Activated CD8-positive, alpha-beta T cell treated with anti-CD3 and anti-CD28 coated beads, Interleukin-2, amount 10 ng/mL, durations not matched to agents 7 days and 5 days (primary cell): ENCODE measurements at regions not wholly inside any gene's neighbourhood (a gene's known extent, or its start where the extent isn't known, plus 50 kb on each side); places are given as distances from the start of the nearest gene placed in this dataset.
A peak's percentile ranks its signal among the peaks of the same experiment; 100 is the strongest.
"Not testable (repeated sequence)": the region's sequence is repeated elsewhere in the genome, so short reads cannot be mapped to it uniquely, and the experiment has no call there.

Experiments
- ATAC-seq: fragments of 150-1000 bp; cut with Tn5 transposase; one replicate; pipeline ENCODE4 v1.10.0; 2021; ENCODE audit warnings: moderate library complexity
- CTCF ChIA-PET: fragments of 350-600 bp; sonication (Branson Sonifier 250); formaldehyde crosslinking; loops from one replicate; lab custom pipeline; 2021; ENCODE audit warnings: antibody characterized with exemption; lab: Charles Lee
- POLR2A ChIA-PET: fragments of 350-600 bp; sonication (Branson Sonifier 250); formaldehyde crosslinking; loops from one replicate; lab custom pipeline; 2021; ENCODE audit warnings: antibody characterized with exemption; lab: Charles Lee
- DNase-seq: peaks from one replicate; pipeline ENCODE4 v3.0.0-alpha.2; 2020
- H3K27ac Mint-ChIP-seq: one replicate; pipeline ENCODE4 v1.8.0; 2021; ENCODE audit warnings: mild to moderate bottlenecking, mixed read lengths
- H3K27me3 Mint-ChIP-seq: one replicate; pipeline ENCODE4 v1.8.0; 2021; ENCODE audit warnings: low read depth, mixed read lengths
- H3K36me3 Mint-ChIP-seq: one replicate; pipeline ENCODE4 v1.8.0; 2021; ENCODE audit warnings: low read depth, mixed read lengths
- H3K4me1 Mint-ChIP-seq: one replicate; pipeline ENCODE4 v1.8.0; 2021; ENCODE audit warnings: low read depth, mixed read lengths
- H3K4me3 Mint-ChIP-seq: one replicate; pipeline ENCODE4 v1.8.0; 2021; ENCODE audit warnings: mild to moderate bottlenecking, mixed read lengths
- H3K9me3 Mint-ChIP-seq: one replicate; pipeline ENCODE4 v1.8.0; 2022; ENCODE audit warnings: mixed read lengths; ENCODE audit not compliant: insufficient read depth

DNA sequence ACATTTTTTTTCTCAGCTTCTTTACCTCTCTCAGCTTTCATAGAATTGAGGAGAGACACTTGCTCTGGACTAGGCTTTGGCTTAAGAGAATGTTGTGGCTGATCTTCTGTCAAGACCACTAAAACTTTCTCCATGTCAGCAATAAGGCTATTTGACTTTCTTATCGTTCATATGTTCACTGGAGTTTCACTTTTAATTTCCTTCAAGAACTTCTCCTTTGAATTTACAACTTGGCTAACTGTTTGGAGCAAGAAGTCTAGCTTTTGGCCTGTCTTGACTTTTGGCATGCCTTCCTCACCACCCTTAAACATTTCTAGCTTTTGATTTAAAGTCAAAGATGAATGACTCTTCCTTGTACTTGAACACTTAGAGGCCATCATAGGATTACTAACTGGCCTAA, 104.4 kb upstream of the SLC39A10 start:
- no peaks in the 10 kb centered on the region for H3K27me3 Mint-ChIP-seq
- peak overlapping the region; percentile 81 for H3K27ac Mint-ChIP-seq
- H3K9me3 Mint-ChIP-seq = peaks cover 15% of the 10 kb centered on the region
- H3K4me1 Mint-ChIP-seq = peaks cover 70% of the 10 kb centered on the region
- peaks cover 64% of the 10 kb centered on the region for H3K36me3 Mint-ChIP-seq
- DNase-seq = no peak
- ChIA-PET POLR2A (interaction anchor here (0.7 to 2.7 kb wide), 5 partner anchors 10 to 105 kb away, joined by 3 to 14 read pairs (median 5); partner anchors contain the start of gene SLC39A10), CTCF (interaction anchor here (0.6 to 2.3 kb wide), 6 partner anchors 9 to 108 kb away, joined by 3 to 10 read pairs (median 4); no protein-coding TSS in a partner anchor)
- peak overlapping the region; percentile 57 for H3K4me3 Mint-ChIP-seq
- ATAC-seq = peak; percentile 22

DNA sequence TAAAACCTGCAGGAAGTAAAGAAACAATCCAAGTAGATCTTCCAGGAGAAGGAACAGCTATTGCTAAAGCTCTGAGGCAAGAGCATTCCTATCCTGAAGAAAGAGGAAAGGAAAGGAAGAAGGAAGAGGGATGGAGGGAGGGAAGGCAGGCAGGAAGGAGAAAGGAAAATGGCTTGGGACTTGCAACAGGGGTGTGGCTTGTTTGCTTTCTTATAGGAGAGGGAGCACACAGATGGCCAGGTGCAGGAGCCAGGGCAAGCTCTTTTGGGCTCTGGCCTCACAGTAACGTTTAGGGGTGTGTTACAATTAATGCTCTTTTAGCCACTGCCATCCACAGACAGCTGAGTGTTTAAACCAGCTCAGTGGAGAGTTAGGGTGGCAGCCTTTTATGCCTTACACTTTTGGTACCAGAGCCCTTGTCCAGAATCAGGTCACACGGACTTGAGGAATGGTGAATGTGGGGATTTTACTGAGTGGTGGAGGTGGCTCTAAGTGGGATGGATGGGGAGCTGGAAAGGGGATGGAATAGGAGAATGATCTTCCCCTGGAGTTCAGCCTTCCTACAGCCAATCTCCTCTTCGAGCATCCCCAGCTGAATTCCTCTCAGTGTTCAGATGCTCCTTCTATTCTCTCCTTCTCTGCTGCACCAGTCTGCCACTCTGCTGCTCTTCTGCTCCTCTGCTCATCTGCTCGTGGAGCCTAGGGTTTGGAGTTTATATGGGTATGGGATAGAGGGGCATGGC, 108.7 kb upstream of the SLC39A10 start:
- Mint-ChIP-seq H3K27ac (peak overlapping the region; percentile 60), H3K36me3 (peaks cover 63% of the 10 kb centered on the region), H3K4me3 (no peak overlapping the region), H3K9me3 (peaks cover 15% of the 10 kb centered on the region), H3K4me1 (peaks cover 70% of the 10 kb centered on the region), H3K27me3 (no peaks in the 10 kb centered on the region)
- ChIA-PET CTCF (interaction anchor here (1.2 kb wide), 1 partner anchor 112 kb away, joined by 7 read pairs; no protein-coding TSS in a partner anchor), POLR2A (interaction anchor here (1.4 to 1.9 kb wide), 3 partner anchors 11 to 108 kb away, joined by 4 to 8 read pairs (median 5); partner anchors contain the start of gene SLC39A10)
- no peak for DNase-seq
- ATAC-seq = no peak

DNA sequence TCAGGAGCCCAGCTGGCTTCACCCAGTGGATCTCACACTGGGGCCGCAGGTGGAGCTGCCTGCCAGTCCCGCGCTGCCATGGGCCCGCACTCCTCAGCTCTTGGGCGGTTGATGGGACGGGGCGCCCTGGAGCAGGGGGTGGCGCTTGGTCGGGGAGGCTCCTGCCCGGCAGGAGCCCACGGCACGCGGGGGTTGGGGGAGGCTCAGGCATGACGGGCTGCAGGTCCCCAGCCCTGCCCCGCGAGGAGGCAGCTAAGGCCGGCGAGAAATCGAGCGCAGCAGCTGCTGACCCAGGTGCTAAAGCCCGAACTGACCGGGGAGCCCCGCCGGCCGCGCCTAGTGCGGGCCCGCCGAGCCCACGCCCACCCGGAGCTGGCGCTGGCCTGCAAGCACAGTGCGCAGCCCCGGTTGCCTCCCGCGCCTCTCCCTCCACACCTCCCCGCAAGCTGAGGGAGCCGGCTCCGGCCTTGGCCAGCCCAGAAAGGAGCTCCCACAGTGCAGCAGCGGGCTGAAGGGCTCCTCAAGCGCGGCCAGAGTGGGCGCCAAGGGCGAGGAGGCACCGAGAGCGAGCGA, 109.7 kb upstream of the SLC39A10 start:
- H3K36me3 Mint-ChIP-seq = peaks cover 61% of the 10 kb centered on the region
- not testable (repeated sequence) for H3K27me3 Mint-ChIP-seq, H3K4me3 Mint-ChIP-seq, H3K27ac Mint-ChIP-seq, ATAC-seq, DNase-seq
- H3K4me1 Mint-ChIP-seq = peaks cover 70% of the 10 kb centered on the region
- POLR2A ChIA-PET = interaction anchor here (0.8 to 1.9 kb wide), 5 partner anchors 11 to 109 kb away, joined by 3 to 8 read pairs (median 4); partner anchors contain the start of gene SLC39A10
- H3K9me3 Mint-ChIP-seq = peaks cover 15% of the 10 kb centered on the region
- CTCF ChIA-PET = interaction anchor here (0.9 to 1.7 kb wide), 3 partner anchors 10 to 112 kb away, joined by 3 to 5 read pairs (median 3); no protein-coding TSS in a partner anchor

DNA sequence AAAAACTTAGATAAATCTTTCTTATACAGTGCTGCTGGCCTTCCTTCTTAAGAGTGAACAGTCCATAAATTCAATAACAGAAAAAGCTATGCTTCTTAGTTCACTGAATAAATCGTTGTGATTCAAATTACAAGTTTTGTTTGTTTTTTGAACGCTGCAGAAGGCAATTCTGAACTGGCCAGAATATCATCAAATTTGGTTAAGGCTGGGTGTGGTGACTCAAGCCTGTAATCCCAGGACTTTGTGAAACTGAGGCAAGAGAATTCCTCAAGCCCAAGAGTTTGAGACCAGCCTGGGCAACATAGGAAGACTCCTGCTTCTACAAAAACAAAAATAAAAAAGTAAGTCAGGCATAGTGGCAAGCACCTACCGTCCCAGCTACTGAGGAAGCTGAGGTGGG, 111.2 kb upstream of the SLC39A10 start:
- CTCF ChIA-PET = interaction anchor here (1.7 kb wide), 1 partner anchor 8 kb away, joined by 5 read pairs; no protein-coding TSS in a partner anchor
- H3K4me3 Mint-ChIP-seq = no peak overlapping the region

DNA sequence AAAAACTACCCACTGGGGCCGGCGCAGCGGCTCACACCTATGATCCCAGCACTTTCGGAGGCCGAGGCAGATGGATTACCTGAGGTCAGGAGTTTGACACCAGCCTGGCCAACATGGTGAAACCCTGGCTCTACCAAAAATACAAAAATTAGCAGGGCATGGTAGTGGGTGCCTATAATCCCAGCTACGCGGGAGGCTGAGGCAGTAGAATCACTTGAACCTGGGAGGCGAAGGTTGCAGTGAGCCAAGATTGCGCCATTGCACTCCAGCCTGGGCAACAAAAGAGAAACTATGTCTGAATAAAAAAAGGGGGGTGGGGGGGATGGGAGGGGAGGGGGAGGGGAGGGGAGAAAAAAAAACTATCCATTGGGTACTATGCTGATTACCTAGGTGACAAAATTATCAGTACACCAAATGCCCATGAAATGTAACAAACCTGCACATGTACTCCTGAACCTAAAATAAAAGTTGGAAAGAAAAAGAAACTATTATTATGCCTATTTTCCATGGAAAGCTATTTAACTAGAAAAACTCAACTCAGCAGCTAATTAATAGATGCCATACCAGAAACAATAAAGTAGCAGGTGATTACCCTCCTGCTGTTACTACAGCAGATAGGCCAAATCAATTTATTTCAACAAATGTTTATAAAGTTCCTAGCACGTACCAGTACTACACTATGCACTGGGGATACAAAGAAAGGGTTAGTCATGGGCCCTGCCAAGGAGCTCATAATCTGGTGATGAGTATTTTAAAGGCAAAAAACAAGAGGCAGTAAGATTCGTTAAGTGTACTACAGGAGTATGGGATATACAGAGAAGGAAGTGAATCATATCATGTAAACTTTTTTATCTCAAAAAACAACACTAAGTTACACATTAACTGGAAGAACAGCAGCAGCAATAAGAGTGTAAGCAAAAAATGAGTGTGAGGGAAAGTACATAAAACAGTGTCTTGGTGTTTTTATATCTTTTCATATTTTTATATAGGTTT, 112.8 kb upstream of the SLC39A10 start:
- H3K36me3 Mint-ChIP-seq = peaks cover 63% of the 10 kb centered on the region
- no peaks in the 10 kb centered on the region for H3K27me3 Mint-ChIP-seq
- CTCF ChIA-PET = interaction anchor here (0.9 to 2.2 kb wide), 10 partner anchors 9 to 523 kb away, joined by 3 to 16 read pairs (median 4); partner anchors contain the start of gene SLC39A10
- H3K27ac Mint-ChIP-seq = peak overlapping the region; percentile 88
- POLR2A ChIA-PET = interaction anchor here (0.9 to 4.2 kb wide), 8 partner anchors 8 to 115 kb away, joined by 3 to 40 read pairs (median 6); partner anchors contain the start of gene SLC39A10
- no peak overlapping the region for H3K4me3 Mint-ChIP-seq
- peaks cover 23% of the 10 kb centered on the region for H3K9me3 Mint-ChIP-seq
- H3K4me1 Mint-ChIP-seq = peaks cover 71% of the 10 kb centered on the region
- ATAC-seq (no peak), DNase-seq (no peak)

More for the DNA sequence above, 111.2 kb upstream of the SLC39A10 start:
- DNase-seq (no peak), ATAC-seq (no peak)
- Mint-ChIP-seq H3K27me3 (no peaks in the 10 kb centered on the region), H3K4me1 (peaks cover 70% of the 10 kb centered on the region), H3K36me3 (peaks cover 61% of the 10 kb centered on the region), H3K27ac (no peak overlapping the region), H3K9me3 (peaks cover 23% of the 10 kb centered on the region)
- POLR2A ChIA-PET = interaction anchor here (0.6 to 3.2 kb wide), 4 partner anchors 10 to 112 kb away, joined by 3 to 17 read pairs (median 4); partner anchors contain the start of gene SLC39A10

DNA sequence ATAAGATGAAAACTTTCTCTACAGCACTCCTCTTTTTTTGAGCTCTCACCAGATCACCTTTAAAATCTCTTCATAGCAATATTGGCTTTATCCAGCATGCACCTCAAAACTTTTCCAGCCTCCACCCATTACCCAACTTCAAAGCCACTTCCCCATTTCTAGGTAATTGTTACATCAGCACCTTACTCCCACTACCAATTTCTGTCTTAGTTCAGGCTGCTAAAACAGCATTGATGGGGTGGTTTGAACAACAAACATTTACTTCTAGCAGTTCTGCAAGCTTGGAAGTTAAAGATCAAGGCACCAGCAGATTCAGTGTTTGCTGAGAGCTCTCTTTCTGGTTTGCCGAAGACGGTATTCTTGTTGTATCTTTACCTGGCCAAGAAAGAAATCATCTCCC, 114.0 kb upstream of the SLC39A10 start:
- peak overlapping the region; percentile 83 for H3K27ac Mint-ChIP-seq
- peaks cover 63% of the 10 kb centered on the region for H3K36me3 Mint-ChIP-seq
- H3K27me3 Mint-ChIP-seq = no peaks in the 10 kb centered on the region
- POLR2A ChIA-PET = interaction anchor here (0.8 to 4.2 kb wide), 9 partner anchors 9 to 117 kb away, joined by 3 to 40 read pairs (median 6); partner anchors contain the start of gene SLC39A10
- peak overlapping the region; percentile 9 for H3K4me3 Mint-ChIP-seq
- DNase-seq (peak; percentile 49), ATAC-seq (peak; percentile 52)
- CTCF ChIA-PET = interaction anchor here (1.0 to 2.2 kb wide), 6 partner anchors 9 to 525 kb away, joined by 3 to 16 read pairs (median 4); no protein-coding TSS in a partner anchor
- peaks cover 14% of the 10 kb centered on the region for H3K9me3 Mint-ChIP-seq
- H3K4me1 Mint-ChIP-seq = peaks cover 72% of the 10 kb centered on the region

DNA sequence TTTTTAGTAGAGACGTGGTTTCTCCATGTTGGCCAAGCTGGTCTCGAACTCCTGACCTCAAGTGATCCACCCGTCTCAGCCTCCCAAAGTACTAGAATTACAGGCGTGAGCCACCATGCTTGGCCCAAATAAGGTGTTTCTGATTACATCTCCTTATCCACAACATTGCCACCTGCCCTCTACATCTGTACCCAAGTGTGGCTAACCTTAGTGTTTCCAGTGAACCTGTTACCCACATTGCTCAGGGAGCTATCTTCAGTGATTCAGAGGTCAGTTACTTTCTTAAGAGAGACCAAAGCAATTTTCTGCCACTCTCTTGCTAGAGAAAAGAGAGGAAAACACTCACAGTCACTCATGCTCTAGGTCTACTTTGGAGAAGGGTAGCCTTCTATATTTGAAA, 115.0 kb upstream of the SLC39A10 start:
- Mint-ChIP-seq H3K36me3 (peaks cover 71% of the 10 kb centered on the region), H3K4me1 (peaks cover 80% of the 10 kb centered on the region), H3K4me3 (no peak overlapping the region), H3K27ac (peak overlapping the region; percentile 82), H3K27me3 (no peaks in the 10 kb centered on the region), H3K9me3 (peaks cover 13% of the 10 kb centered on the region)
- CTCF ChIA-PET = interaction anchor here (0.8 to 1.9 kb wide), 8 partner anchors 8 to 226 kb away, joined by 3 to 13 read pairs (median 4); no protein-coding TSS in a partner anchor
- ATAC-seq (peak; percentile 38), DNase-seq (no peak)
- POLR2A ChIA-PET = interaction anchor here (1.2 to 4.2 kb wide), 5 partner anchors 9 to 118 kb away, joined by 5 to 40 read pairs (median 6); partner anchors contain the start of gene SLC39A10

DNA sequence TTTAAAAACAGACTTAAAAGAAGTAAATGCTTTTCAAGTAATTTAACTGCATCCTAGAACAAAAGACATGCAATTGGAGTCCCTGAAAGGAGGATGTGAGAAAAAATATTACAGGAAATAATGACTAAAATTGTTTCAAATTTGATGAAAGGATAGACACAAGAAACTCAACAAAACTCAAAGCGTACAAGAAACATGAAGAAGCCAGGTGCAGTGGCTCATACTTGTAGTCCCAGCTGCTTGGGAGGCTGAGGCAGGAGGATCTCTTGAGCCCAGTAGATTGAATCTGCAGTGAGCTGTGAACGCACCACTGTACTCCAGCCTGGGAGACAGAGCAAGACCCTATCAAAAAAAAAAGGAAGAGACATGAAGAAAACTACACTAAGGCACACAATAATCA, 118.1 kb upstream of the SLC39A10 start:
- no peaks in the 10 kb centered on the region for H3K27me3 Mint-ChIP-seq
- no peak overlapping the region for H3K4me3 Mint-ChIP-seq
- ChIA-PET CTCF (interaction anchor here (1.1 to 8.9 kb wide), 3 partner anchors 22 to 121 kb away, joined by 5 to 115 read pairs (median 6); partner anchors contain the start of gene SLC39A10), POLR2A (interaction anchor here (0.6 to 9.0 kb wide), 3 partner anchors 21 to 1255 kb away, joined by 3 to 215 read pairs (median 198); partner anchors contain the start of gene SLC39A10)
- peaks cover 13% of the 10 kb centered on the region for H3K9me3 Mint-ChIP-seq
- peak overlapping the region; percentile 77 for H3K27ac Mint-ChIP-seq
- H3K36me3 Mint-ChIP-seq = peaks cover 71% of the 10 kb centered on the region
- H3K4me1 Mint-ChIP-seq = peaks cover 91% of the 10 kb centered on the region
- ATAC-seq (no peak), DNase-seq (no peak)

DNA sequence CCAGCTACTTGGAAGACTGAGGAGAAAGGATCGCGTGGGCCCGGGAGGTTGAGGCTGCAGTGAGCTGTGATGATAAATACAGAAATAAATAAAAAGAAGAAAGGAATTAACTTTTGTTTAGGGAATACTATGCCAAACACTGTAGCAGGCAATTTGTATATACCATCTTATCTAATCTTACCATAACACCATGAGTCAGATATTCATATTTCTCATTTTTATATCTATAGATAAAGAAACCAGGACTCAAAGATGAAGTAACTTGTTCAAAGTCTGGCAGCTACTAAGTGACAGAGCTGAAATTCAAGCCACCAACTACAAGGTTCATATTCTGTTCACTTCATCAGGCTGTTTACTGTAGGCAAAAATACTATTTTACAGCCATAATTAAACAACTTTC, 119.2 kb upstream of the SLC39A10 start:
- DNase-seq = no peak
- no peak overlapping the region for H3K4me3 Mint-ChIP-seq
- peak overlapping the region; percentile 100 for H3K27ac Mint-ChIP-seq
- peaks cover 70% of the 10 kb centered on the region for H3K36me3 Mint-ChIP-seq
- no peaks in the 10 kb centered on the region for H3K27me3 Mint-ChIP-seq
- peaks cover 13% of the 10 kb centered on the region for H3K9me3 Mint-ChIP-seq
- ChIA-PET POLR2A (interaction anchor here (7.8 to 9.0 kb wide), 2 partner anchors 22 to 121 kb away, joined by 198 to 215 read pairs; partner anchors contain the start of gene SLC39A10), CTCF (interaction anchor here (1.5 to 8.9 kb wide), 5 partner anchors 9 to 119 kb away, joined by 5 to 115 read pairs (median 10); partner anchors contain the start of gene SLC39A10)
- H3K4me1 Mint-ChIP-seq = peaks cover 87% of the 10 kb centered on the region
- no peak for ATAC-seq

DNA sequence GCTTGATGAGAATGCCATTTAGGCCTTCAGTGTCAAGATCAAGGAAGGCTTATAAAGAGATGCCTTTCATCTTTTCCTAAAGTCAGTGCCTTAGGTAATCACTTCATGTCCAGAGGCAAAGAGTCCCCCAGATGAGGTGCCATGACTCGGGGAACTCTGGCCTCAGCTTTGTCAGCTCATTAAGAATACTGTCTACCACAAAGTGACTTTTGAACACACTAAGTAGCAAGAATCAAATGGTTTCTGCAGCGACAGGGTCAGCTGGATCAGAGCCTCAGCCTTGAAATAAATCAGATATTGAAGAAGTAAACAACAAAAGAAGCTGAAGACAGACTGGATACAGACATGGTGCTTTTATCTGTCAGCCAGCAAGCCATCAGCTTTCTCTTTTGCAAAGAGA, 120.1 kb upstream of the SLC39A10 start:
- H3K4me1 Mint-ChIP-seq = peaks cover 89% of the 10 kb centered on the region

More for the DNA sequence above, 120.1 kb upstream of the SLC39A10 start:
- ChIA-PET POLR2A (interaction anchor here (0.7 to 9.0 kb wide), 9 partner anchors 7 to 122 kb away, joined by 3 to 215 read pairs (median 4); partner anchors contain the start of gene SLC39A10), CTCF (interaction anchor here (0.9 to 8.9 kb wide), 6 partner anchors 10 to 122 kb away, joined by 3 to 120 read pairs (median 14); no protein-coding TSS in a partner anchor)
- peaks cover 9% of the 10 kb centered on the region for H3K9me3 Mint-ChIP-seq
- ATAC-seq (no peak), DNase-seq (no peak)
- peak overlapping the region; percentile 100 for H3K27ac Mint-ChIP-seq
- peaks cover 64% of the 10 kb centered on the region for H3K36me3 Mint-ChIP-seq
- H3K27me3 Mint-ChIP-seq = no peaks in the 10 kb centered on the region
- H3K4me3 Mint-ChIP-seq = peak overlapping the region; percentile 98
